ENCODE measurements at regions not wholly inside any gene's neighbourhood (a gene's known extent, or its start where the extent isn't known, plus 50 kb on each side); places are given as distances from the start of the nearest gene placed in this dataset.
"Not testable (repeated sequence)": the region's sequence is repeated elsewhere in the genome, so short reads cannot be mapped to it uniquely, and the experiment has no call there.

GRCh38 chr12:74292351-74293194 lies 245.1 kb upstream of the ATXN7L3B start:
- peak; percentile 20 for DNase-seq

- no peak for DNase-seq
These were observed 243.9 kb upstream of the ATXN7L3B start for GRCh38 chr12:74293689-74294131.

- no peak for DNase-seq
These were observed 220.5 kb upstream of the ATXN7L3B start for GRCh38 chr12:74317078-74317601.

DNA sequence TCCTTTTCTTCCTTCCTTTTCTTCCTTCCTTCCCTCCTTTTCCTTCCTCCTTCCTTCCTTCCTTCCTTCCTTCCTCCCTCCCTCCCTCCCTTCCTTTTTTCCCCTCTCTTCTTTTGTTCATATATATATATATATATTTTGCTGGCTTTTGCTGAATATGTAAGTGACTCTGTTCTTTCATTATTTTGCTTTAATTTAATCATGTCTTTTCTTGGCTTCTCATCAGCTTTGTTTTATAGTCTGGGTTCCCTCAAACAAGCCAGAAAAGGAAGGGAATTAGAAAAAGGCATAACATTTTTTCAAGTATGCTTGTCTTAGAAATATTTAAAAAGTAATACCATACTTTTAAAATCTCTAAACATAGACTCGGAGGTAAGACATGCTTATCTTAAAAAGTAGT lies 219.9 kb upstream of the ATXN7L3B start:
- no peak for DNase-seq

- no peak for DNase-seq
These were observed 217.7 kb upstream of the ATXN7L3B start for GRCh38 chr12:74319886-74320285.

GRCh38 chr12:74321381-74321780 lies 216.3 kb upstream of the ATXN7L3B start:
- DNase-seq: no peak

DNA sequence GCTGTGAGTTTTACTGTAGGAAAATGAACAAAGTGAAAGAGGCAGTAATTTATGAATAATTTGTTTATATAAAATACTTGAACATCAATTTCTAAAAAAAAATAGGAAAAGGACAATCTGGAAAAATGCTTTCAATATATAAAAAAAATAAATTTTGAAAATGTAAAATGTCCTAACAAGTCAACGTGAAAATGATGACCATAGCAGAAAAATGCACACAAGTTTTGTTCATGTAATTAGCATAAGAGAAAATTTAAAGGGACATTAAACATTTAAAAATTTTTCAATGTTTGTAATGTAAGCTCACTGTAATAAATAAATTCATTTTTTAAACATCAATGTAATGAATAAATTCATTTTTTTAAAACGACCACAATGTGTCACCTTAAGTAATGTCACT lies 214.8 kb upstream of the ATXN7L3B start:
- DNase-seq: no peak

DNA sequence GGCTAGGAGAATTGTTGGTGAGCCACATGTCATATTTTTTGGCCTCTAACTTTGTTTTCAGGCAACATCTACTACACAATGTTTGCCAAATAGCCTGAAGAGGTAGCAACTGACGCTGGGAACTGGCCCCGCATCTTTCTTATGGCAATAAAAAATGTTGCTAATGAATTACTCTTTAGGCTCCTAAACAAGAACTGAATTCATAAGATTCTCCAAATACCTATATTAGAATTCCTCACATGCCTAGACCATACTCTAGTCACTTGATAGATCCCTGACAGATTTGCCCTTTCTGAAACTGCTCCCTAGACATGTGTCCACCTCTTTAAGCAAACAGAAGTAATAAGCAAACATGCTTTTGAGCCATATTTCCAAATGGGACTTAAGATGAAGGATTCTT lies 209.0 kb upstream of the ATXN7L3B start:
- no peak for DNase-seq

DNA sequence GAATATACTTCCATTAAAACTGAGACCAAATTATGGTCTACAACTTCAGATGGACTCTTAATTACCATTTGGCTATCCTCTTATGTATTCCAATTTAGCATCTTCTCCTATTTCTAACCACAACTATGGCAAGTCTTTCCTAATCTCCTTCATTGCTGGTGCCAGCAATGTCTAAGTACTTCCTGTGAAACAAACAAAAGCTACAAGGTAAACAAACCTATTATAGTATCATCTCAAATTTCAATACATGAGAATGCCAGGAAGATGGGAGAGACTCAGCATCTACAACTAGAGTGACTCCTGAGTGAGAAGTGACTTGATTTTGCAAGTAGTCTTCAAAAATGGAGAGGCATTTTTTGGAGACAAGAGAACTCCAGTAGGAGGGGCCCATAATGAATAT lies 202.9 kb upstream of the ATXN7L3B start:
- DNase-seq: peak; percentile 11

- no peak for DNase-seq
These were observed 199.7 kb upstream of the ATXN7L3B start for GRCh38 chr12:74337951-74338350.

GRCh38 chr12:74339211-74339610 lies 198.4 kb upstream of the ATXN7L3B start:
- no peak for DNase-seq

DNA sequence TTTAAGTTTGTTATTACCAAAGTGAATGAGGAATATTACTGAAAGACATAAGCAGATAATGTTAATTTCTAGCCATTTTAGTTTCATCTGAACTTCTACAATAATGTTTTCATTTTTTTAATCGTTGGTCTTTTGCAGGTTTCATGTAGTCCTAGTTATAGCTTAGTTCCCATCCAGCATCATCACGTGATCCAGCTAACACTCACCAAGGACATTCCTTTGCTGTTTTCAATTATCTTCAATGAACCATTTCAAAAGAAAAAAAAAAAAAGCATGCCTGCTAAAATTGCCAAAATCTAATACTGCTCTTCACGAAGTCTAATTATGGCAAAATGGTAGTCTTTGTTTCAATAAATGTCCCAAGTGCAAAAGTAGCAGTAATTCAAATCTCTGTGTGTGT lies 187.7 kb upstream of the ATXN7L3B start:
- DNase-seq: no peak

DNA sequence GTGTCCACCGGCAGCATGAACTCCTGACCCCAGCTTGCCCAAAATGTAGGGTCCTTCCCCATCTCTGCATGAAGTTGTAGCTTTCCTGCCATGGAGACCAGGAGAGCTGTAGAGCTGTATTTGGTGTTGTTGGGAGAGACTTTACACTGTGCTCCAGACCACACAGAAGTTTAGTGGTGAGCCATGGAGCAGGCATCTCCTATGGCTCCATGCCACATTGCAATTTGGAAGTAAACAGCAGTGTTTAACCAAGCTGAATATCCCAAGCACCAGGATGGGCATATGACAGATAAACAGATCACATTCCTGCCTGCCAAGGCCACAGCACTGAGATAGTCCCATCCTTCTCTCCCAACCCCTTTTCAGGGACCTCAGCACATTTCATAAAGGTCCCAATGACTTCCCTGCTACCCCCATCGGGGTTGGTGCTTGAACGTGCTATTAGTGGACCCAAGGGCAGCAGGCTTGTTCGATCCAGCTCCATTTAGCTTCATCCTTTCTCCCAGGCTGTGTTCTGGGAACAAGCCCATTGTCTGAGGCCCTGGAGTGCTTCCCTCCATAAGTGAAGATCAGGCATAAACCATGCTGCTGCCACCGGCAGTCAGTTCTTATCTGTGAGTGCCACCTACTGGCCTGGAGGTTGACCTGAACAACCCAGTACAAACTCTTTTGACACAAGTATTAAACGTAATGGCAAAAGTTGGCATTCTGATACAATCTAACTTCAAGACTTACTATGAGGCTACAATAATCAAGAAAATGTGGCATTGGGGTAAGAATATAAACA lies 172.3 kb upstream of the ATXN7L3B start:
- no peak for DNase-seq

DNA sequence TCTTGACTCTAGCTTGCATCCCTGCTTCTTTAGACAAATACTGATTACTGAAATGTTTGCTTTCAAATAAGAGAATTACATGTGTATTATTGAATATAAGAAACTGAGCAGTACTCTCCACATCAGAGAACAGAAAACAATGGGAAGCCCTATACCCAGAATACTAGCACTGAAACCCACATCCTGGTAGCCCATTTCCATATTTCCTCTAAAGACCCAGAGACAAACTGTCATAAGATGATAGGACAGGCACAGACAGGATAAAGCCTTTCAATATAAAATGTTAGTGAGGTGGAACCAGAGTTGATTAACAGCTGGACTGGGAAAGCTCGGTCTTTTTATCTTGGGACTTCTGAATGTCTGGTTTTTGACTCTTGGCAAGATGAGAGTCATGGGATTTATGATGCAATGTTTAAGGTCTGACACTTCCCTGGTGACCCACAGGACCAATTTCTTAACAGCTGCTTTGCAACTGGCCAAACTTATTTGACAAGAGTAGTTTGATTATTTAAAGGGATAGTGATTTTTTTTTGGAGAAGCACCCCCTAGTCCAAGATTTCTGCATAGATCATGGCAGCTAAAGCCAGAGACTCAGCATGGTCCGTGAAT lies 166.9 kb upstream of the ATXN7L3B start:
- DNase-seq: no peak

DNA sequence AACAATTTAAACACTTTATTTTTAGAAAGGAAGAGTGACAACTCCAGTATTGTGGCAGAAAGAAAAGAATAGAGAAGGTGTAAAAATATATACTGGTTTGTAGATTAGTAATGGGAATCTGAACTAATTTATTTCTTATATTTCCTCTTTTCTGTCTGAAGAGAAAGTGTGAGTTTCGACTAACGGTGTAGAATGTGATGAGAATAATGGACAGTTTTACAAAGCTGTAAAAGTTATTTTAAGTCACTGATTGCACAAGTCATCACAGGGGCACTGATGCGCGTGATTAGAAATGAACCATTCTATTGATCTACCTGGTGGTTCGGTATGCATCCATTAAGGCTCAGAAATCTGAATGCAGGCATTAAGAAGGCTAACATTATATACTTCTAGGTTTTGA lies 158.5 kb upstream of the ATXN7L3B start:
- no peak for DNase-seq

DNA sequence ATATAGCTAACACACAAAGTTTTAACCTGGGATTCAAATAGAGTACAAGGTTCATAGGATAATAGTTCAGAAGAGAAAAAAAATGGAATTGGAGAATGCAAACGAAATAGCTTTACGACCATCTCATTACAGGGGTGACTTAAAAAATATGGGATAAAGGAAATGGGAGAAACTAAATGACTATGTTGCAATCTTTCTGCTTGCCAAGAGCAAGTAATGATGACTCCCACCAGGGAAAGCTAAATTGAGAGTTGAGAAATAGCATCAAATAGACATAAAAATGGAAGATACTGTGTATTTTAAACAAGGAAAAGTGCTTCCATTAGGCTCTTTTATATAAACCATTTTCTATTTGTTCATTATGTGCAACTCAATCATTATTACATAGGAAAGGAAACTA lies 155.7 kb upstream of the ATXN7L3B start:
- no peak for DNase-seq

DNA sequence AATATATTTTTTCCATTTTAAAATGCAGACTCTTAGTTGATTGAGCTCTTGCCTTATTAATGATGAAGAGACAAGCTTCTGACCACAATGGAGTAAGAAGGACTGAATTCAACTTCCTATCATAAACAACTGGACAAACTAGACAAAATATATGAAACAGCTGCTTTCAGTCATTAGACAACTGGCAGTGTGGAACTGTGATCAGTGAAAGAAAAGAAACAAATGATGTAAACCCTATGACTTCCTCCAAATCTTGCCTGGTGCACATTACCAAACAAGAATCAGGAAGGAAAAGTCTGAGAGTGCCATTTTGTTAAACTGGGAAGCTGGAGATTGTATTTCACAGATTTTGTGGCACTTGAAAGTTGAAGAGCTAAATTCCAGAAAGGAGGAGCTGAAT lies 154.7 kb upstream of the ATXN7L3B start:
- DNase-seq: no peak

- no peak for DNase-seq
These were observed 146.4 kb upstream of the ATXN7L3B start for GRCh38 chr12:74391283-74391682.

DNA sequence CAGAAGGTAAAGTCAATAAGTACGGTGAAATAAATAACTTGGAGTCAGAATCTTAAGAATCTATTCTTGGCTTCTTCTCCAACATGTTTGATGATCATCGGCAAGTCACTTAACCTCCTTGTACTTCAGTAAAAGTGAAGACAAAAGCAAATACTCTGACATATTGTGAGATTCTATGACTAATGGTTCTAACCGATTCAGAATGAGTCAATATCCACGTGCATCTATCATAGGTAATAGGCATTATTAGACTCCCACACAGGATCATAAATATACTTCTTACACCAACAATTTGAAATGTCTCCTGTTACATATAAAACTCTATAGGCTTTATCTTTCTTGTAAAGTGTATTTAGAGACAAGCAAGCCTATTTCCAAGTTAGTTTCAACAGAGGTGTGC lies 144.4 kb upstream of the ATXN7L3B start:
- no peak for DNase-seq

- no peak for DNase-seq
These were observed 143.0 kb upstream of the ATXN7L3B start for GRCh38 chr12:74394647-74395046.

- DNase-seq: no peak
These were observed 136.6 kb upstream of the ATXN7L3B start for GRCh38 chr12:74401035-74401434.

- no peak for DNase-seq
These were observed 135.7 kb upstream of the ATXN7L3B start for GRCh38 chr12:74401966-74402365.

GRCh38 chr12:74403221-74403470 lies 134.5 kb upstream of the ATXN7L3B start:
- not testable (repeated sequence) for DNase-seq

All from NCI-H2029 treated with DMSO at 0.1 percent for 48 hours (cell line).